ENCODE measurements at regions not wholly inside any gene's neighbourhood (a gene's known extent, or its start where the extent isn't known, plus 50 kb on each side); places are given as distances from the start of the nearest gene placed in this dataset.
"Not testable (repeated sequence)": the region's sequence is repeated elsewhere in the genome, so short reads cannot be mapped to it uniquely, and the experiment has no call there.

DNA sequence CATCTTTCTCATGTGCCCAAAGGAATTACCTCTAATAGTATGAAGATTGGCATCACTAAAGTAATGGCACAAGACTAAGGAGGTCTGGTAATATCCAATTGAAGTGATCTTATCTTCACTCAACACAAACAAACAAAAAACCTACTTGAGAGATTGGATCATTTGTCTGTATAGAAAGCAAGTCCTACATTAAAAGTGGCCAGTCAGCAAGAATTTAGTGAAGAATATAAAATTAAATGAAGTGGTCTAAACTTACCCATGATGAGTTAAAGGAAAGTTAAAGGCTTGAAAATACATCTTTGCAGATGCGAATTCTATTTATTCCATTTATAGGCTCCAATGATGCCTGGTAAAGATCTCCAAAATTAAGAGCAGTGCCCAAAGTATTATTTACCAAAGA lies 350.3 kb upstream of the PCSK5 start:
- DNase-seq (ENCODE audit: low read depth), result no peak

DNA sequence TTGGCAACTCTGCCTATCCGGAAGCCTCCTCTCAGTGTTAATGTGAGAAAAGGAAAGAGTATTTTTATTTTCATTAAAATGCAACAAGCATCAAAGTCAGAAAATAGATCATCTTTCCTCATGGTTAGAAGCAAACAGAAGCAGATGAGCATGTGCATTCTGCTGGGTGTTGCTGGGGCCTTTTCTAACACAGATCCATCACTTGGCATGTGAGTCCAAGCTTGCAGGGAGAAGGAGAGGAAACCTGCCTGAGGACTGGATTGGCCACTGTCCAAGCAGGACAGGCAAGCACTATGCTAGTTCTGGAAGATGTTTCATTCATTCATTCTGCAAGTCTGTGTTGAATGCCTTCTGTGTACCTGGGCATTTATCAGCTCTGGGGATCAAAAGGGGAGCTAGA lies 348.7 kb upstream of the PCSK5 start:
- no peak for DNase-seq (ENCODE audit: low read depth)

GRCh38 chr9:75544815-75545214 lies 345.7 kb upstream of the PCSK5 start:
- no peak for DNase-seq (ENCODE audit: low read depth)

DNA sequence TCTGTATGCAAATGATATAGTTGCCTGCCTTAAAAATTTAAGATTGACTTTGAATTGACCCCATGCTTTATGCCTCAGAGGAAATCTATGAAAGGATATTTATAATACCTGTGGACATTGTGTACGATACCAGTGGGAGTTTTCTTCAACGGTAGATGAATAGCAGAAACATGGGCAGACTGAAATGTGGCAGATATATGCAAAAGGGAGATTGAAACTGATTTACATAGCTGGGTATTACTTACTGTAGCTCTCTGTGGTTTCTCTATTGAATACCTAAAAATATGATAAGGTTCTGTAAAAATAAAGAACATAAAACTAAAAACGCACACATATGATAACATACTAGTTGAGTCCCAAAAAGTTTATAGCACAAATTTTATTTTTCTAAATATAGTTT lies 345.2 kb upstream of the PCSK5 start:
- DNase-seq (ENCODE audit: low read depth), result no peak

GRCh38 chr9:75548871-75549270 lies 341.6 kb upstream of the PCSK5 start:
- DNase-seq (ENCODE audit: low read depth), result no peak

DNA sequence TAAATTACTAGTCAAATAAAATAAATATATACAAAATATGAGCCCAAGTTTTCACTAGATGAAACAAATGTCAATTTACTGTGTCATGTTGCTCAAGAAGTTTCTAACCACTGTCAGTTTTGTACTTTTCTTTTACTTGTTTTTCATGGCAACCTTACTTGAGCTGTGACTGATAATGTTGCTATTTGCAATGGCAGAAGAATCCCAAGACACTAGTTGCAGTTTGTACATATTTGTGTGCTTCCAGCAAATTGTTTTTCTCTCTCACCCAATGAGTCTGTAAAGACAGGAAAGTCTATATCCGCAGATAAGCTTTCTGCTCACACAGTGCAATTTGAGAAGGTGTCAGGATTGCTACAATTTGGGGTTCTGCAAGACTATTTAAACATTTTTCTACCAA lies 338.6 kb upstream of the PCSK5 start:
- no peak for DNase-seq (ENCODE audit: low read depth)

DNA sequence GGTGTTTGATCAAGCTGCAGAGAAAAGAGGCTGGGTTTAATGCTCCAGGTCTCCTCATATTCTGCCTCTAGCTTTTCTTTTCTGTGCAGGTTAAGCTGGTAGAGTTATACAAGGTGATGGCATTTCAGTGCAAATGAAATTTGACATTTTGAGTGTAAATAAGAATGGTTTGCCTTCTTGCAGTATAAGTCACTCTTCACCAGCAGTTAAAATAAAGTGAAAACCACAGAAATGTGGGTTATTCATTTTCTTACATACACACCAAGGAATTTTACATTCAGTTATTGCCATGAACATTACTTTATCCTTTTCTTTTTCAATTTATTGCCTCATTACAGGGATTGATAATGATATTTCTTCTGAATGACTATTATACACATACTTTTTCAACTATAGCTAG lies 337.5 kb upstream of the PCSK5 start:
- no peak for DNase-seq (ENCODE audit: low read depth)

- DNase-seq (ENCODE audit: low read depth), result not testable (repeated sequence)
Observed at GRCh38 chr9:75566813-75567212, 323.7 kb upstream of the PCSK5 start.

DNA sequence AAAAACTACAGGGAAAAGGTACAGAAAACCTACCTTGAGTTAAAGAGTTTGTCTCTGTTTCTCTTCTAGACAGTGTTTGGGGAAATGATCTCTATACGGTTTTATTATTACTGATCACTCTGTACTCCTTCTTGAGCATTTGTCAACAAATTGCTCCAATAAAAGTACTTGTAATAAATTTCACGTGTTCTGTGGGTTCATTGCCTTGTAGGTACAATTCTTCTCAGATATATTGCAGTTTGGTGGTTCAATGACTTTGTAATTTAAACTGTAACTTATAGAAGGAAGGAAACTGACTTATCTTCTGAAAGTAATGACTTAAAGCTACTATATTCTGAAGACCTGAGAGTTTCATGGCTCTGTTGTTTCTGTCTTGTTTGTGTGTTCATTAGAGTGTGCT lies 319.9 kb upstream of the PCSK5 start:
- DNase-seq (ENCODE audit: low read depth), result no peak

DNA sequence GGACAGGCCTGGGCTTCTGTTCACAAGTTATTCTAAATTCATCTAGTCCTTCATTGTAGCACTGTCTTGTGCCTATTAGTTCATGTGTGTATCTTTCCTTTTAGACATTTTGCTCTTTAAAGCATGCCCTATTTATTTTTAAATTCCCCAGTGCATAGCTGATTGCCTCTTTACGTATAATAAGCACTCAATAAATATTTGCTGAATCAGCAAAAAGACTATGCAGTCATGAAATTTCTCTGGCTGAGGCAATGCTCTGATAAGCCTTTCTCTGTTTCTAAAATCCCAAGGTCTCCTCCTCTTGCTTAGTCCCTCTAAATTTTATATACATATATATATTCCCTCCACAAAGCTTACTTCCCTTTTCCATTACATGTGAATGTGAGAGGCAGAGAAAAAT lies 315.9 kb upstream of the PCSK5 start:
- no peak for DNase-seq (ENCODE audit: low read depth)

GRCh38 chr9:75582870-75583269 lies 307.6 kb upstream of the PCSK5 start:
- DNase-seq (ENCODE audit: low read depth), result no peak

GRCh38 chr9:75588808-75589207 lies 301.7 kb upstream of the PCSK5 start:
- DNase-seq (ENCODE audit: low read depth), result no peak

GRCh38 chr9:75589497-75589896 lies 301.0 kb upstream of the PCSK5 start:
- no peak for DNase-seq (ENCODE audit: low read depth)

DNA sequence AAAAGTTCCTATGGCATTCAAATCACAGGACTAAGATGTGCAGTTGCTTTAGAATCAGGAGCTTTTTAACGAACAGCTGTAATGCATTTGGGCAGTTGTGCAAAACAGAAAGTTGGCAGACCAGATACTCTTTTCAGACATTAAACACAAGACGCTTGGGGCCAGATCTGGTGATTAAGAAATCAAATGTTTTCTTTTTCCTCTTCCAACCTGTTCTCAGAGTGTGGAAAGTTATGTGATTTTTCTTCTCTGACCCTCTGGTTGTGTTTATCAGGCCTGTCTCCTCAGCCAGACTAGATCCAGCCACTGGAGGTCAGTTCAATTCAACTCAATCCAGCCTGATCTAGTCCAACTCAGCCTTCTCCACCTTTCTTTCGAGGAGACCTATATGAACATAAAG lies 298.5 kb upstream of the PCSK5 start:
- no peak for DNase-seq (ENCODE audit: low read depth)

DNA sequence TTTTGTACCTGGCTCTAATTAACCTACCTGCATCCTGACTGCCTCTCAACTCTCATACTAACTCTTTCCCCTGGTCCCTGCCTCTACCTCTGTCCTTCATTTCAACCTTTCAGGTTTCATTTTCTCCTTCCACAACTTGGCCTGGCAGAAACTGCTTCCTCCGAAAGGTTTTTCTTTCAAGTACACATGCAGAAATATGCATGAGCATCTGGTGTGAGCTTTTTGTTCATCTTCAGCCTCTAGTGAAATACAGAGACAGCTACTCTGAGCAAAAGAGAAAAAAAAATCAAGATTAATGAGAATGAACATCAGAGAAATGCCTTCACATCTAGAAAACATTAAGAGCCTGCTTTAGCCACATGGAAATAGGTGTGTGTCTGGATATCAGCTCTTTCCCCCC lies 297.9 kb upstream of the PCSK5 start:
- DNase-seq (ENCODE audit: low read depth), result no peak

GRCh38 chr9:75593920-75594319 lies 296.6 kb upstream of the PCSK5 start:
- DNase-seq (ENCODE audit: low read depth), result no peak

DNA sequence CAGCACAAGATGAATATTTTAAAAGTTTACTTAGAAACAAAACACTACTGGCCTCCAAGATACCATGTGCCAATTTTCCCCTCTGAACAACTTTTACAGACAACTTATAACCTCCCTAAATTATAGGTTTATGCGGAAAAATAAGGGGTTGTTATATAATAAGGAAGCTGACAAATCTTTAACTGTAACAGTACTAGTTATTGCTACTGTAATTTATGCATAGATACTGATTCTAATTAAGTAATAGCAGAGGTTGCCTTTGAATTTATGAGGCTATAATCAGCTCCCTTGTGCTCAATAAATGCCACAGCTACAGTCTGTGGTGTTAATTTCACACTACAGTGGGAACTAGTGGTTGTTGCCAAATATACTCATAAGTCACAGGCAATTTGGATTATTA lies 291.3 kb upstream of the PCSK5 start:
- DNase-seq (ENCODE audit: low read depth), result no peak

DNA sequence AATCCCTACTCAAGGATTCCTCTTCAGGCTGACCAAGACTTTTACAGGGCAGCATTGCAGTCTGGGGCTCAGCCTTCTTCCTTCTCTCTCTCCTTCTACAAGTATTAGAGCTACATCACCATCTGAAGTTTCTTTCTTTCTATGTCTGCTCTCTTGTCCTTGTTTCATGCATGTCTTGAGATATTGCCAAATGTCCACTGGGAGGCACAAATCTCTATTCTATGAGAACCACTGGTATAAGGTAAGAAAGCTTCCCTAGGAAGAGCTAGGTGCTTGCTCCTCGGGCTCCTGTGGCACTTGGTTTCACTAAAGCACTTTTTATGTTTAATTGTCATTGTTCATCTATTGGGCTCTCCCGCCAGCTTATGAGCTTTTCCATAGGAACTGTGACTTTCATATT lies 289.2 kb upstream of the PCSK5 start:
- no peak for DNase-seq (ENCODE audit: low read depth)

DNA sequence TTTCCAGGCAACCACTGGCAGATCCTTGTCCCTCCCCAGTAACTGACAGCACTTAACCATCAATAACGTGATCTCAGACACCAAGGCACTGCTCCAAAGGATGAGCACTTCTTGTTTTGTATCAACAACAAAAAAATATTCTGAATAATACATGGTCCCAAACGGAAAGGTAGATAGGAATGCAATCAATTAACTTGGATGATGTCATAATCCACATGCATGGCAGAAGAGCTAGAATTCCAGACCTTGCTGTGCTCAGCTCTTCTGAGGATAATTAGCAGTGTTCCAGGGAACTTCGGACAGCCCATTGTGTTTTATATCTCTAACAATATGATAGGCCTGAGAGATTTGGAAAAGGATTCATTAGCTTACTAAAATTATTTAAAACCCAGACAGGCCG lies 288.4 kb upstream of the PCSK5 start:
- DNase-seq (ENCODE audit: low read depth), result no peak

DNA sequence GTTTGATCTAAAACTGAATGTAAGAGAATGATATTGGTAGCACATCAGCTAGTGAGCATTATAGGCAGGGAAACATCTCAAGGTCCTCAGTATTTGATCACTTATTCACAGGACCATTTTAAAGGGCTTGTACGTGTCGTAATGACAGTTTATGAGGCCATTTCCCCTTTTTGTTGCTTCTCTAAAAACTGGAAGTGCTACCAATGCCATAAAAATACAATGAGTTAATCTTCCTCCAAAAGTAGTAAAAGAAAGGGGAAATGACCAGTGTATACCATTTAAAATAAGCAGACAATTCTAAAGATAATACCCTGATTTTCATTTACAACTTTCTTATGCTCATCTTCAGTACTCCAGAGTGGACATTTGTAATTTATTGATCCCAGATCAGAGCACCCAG lies 285.8 kb upstream of the PCSK5 start:
- no peak for DNase-seq (ENCODE audit: low read depth)

DNA sequence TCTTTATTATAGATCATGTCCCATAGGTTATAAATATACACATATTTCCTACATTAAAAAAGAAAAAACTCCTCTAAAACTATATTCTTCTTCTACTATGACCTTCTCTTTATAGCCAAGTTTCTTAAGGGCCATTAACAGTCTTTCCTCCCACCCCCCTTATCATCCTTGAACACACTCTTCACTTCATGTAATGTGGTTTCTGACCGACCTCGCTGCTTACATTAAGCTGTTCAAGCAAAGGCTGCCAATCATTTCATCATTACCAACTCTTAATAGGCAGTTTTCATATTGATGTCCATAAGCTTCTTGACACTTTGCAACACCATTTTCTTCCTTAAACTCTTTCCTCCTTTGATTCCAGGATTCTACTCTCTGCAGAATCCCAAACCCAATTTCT lies 283.0 kb upstream of the PCSK5 start:
- DNase-seq (ENCODE audit: low read depth), result no peak

- DNase-seq (ENCODE audit: low read depth), result no peak
Observed at GRCh38 chr9:75609401-75609800, 281.1 kb upstream of the PCSK5 start.

DNA sequence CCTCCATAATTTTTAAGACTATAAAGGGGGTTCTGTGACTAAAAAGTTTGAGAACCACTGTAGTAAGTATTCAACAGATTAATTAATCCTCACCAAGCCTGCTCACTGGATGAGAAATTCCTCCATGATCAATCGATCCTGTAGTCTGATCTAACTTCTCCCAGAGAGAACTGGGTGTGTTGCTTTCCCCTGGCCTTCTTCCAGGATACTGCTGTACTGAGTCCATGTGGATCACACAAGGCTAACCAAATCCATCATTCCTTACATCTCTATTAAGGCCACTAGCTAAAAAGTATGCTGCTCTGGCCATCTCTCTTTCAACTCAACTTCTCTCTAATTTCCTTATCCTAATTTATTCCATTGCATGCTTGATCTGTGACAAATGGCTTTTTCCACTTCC lies 280.2 kb upstream of the PCSK5 start:
- DNase-seq (ENCODE audit: low read depth), result no peak

DNA sequence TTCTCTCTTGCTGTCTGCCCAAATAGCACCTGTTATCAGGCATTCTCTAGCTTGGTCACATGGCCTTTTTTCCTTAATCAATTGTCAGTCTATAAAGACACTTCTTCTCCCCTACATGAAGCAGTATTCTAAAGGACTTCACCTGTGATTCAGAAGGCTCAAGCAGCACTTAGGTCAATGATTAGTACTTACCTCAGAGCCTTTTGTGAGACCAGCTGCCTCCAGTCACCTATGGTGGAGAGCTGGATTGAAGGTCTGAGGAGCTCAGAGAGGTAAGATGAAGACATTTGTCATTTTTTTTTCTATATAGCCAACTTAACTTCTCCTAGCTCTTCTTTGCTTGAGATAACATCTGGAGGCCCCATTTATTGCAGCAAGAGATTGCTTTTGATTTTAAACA lies 278.3 kb upstream of the PCSK5 start:
- DNase-seq (ENCODE audit: low read depth), result no peak

GRCh38 chr9:75612754-75613153 lies 277.7 kb upstream of the PCSK5 start:
- DNase-seq (ENCODE audit: low read depth), result no peak
